ENCODE measurements at regions not wholly inside any gene's neighbourhood (a gene's known extent, or its start where the extent isn't known, plus 50 kb on each side); places are given as distances from the start of the nearest gene placed in this dataset.

DNA sequence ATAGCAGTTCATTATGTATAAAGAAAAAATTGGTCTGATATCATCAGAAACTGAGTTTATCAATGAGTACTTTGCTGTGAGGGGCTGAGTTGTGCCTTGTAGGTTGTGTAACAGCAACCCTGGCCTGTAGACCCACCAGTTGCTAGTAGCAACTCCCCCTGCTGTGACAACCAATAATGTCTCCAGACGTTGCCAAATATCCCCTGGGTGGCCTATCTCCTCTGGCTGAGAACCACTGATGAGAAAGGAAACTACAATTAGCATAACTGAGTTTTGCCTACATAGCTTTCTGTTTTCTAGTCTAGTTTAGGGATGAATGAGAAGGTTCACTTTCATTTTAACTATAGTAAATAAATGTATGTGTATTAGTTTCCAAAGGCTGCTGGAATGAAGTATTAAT, 234.1 kb downstream of the CPE start:
- peak; percentile 24 for DNase-seq

DNA sequence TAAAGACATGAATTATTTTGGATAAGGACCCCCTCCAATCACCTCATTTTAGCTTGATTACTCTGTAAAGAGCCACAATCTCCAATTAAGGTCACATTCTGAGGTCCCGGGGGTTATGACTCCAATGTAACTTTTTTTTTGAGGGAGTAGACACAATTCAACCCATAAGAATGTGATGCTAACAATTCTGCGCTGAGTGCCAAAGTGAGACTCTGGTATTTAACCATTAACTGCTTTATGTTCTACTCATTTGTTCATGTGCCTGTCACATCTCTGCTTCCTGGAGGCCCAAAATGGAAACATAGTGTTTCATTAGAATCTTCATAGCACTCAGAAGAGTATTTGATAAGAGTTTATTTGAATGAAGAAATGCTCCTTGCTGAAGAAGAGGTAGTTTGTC, 234.8 kb downstream of the CPE start:
- no peak for DNase-seq

DNA sequence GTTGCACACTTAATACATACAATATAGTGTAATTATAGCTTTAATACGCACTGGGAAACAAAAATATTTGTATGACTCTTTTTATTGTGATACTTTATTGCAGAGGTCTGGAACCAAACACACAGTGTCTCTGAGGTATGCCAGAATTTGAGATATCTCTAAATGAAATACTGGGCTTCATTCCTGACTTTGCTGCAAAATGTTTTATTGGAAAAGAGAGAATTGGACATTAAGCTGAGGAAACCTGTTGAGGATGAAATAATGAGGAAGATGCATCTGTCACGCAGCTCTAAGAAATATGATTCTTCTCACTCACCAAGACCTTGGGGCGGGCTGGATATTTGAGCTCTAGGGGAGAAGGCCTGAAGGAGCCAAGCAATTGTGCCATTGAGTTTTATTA, 242.1 kb downstream of the CPE start:
- DNase-seq: no peak

DNA sequence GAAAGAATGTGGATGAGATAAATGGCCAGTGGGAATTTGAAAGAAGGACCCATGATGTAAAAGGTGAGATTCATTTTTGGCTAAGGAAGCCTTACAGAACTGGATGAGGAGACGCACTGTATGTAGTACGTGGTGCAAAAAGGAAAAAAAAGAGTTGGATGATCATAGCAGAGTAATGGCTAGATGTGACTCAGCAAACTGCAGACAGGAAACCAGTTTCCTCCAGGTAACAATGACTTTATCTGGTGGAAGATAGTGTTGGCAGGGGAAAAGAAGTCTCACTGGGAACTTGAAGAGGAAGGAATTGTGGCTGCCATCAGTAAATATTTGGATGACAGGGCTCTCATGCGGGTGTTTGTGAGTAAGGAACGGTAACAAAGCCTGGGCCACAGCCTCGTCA, 243.2 kb downstream of the CPE start:
- DNase-seq: no peak

DNA sequence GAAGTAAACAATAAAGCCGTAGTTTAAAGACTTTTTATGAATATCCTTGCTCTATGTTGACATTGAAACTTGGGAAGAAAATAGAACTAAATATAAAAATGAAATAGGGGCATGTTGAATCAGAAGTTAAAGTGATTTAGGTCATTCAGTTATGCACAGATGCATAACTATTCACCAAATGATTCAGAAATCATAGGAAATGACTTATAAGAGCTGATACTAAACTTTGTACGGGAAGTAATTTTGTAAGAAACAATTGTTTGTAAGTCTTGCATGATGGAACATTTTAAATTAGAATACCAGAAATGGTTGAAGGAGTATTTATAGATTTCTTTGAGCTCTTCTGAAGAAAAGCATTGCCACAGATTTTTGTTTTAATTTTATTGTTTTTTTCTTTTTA, 246.5 kb downstream of the CPE start:
- DNase-seq: no peak

DNA sequence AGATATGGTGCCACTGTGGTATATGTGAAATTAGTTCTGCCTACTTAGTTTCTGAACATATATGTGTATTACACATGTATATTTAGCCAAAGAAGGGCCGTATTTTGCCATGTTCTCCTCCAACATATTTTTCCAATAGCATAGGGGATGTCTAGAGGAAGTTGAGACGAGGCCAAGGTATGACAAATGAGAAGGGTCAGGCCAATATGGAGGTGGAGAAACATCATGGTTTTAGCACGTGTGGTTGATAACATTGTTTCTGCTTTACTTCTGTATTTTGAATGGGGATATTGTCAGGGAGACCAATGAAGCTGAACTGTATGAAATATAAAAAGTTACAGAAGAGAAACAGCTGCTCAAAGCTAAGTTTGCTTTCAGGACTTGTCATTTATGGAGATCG, 246.7 kb upstream of the TLL1 start:
- DNase-seq: no peak

DNA sequence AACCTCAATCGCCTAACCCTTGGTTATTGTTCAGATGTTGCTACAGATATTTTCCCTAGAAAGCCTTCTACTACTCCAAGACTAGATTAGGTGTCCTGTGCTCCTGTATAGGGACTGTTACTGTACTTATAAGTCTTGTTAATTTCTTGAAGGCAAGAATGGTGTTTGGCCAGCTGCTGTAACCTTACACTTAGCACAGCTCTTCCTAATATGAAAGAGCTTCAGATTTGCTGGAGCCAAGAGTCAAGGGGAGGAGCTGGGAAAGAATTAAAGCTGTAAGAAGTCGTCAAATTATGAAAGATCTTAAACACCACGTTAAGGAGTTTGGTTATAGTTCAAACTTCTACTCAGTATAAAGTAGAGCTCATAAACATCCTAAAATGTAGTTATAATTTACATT, 245.9 kb upstream of the TLL1 start:
- DNase-seq: no peak

DNA sequence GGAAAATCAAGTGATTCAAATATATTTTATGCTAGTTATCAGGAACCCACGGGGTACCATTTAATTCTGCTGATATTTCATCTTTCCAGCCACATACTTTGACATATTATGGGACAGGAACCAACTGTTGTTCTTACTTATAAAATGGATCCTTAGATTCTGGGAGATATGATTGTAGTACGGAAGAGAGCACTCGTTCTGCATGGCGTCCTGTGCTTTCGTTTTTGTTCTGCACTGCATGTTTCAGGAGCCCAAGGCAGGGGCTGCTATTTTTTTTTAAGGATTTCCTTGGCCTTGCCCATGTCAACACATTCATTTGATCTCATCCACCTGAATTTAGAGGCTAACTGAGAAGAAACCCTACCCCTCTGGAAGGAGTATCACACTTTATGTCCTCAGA, 245.5 kb upstream of the TLL1 start:
- no peak for DNase-seq

DNA sequence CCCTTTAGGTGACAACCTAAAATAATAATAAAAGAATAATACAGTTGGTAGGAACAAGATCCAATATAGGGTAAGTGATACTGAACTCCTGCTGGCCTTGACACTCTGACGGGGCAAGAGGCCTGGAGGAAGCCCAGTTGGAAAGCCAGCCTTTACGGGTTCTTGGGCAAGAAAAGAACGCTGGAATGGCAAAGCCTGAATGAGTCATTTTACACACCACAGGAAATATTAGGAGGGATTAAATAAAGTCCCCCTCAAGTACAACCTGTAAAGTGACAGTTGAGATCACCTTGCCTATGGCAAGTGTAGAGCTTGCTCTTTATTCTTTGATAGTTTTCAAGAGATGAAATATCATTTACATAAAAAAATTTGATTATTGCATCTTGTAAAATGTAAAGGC, 244.5 kb upstream of the TLL1 start:
- DNase-seq: no peak

DNA sequence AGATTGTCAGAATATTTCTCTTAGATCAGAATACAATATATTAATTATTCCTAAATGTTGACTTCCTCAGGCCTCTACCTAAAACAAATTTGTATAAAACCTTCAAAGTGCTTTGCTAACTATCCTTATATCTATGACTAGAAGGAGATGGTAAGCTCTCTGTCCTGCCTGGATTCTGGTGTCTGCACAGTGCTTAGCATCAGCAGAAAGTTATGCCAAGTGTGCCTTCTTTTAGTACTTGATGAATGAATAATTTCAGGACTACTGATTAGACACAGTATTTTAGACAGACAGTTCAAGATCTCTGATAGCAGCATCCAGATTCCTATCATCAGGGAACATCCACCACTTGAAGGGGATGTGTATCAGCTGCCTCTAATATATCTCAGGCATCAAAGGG, 242.4 kb upstream of the TLL1 start:
- DNase-seq: no peak

DNA sequence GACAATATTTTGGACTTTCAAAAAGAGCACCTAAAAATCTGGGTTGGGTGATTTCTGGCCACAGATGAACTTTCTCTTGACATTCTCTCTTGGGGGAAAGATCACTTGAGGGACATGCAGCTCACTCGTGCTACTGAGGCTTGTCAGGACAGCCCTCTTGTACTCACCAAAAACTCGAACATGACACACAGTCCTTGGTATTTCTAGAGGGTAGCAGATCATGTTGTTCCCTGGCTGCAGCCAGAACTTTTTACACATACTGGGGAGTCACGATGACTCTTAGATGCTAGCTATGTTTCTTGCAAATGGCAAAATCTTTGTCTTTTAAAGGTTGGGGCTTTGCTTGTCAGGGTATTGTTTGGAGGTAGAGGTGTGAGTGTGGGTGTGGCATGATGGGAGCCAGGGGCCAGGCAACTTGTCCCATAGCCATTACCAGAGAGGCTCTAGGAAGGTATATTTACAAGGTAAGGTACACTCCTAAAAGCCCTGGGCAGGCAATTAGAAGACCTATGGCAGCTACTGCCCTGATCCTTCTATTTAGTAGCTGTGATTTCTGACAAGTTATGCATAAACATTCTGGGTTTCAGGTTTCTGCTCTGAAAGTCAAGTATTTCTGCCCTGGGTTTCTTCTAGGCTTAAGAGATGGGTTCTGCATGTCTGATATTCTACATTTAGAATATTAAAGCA, 241.7 kb upstream of the TLL1 start:
- DNase-seq: no peak

DNA sequence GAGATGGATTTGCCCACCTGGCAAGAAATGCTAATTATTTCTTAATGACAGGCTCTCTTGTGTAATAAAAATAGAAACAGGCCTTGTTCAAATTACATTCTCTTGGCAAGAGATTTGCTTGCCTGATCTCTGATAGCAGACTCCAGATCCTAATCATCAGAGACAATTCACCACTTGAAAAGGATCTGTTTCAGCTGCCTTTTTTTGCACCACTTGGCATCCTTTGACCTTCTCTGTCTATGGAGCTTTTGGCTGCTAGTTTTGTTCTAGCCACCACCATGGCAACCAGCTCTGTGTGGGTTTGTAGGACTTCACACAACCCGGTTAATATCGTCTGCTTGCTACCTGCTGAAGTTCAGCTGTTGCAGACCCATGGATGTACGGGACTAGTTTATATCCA, 241.1 kb upstream of the TLL1 start:
- no peak for DNase-seq

DNA sequence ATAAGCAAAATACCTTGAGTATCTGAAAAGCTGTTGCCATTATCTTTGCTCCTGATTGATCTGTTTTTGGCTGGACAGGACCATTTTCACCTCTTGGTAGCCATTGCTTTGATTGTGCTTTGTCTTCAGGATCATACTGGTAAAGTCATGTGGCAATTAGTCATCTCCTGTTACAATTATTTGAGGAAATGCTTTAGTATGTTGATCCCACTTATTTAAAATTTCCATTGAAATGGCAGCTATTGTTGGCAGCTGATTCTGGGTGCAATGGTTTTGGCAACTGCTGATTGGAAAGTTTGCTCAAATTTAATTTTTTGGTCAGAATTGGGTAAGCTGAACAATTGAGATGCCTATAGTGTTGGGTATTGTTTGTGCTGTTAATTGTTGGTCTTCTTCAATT, 238.3 kb upstream of the TLL1 start:
- DNase-seq: no peak

DNA sequence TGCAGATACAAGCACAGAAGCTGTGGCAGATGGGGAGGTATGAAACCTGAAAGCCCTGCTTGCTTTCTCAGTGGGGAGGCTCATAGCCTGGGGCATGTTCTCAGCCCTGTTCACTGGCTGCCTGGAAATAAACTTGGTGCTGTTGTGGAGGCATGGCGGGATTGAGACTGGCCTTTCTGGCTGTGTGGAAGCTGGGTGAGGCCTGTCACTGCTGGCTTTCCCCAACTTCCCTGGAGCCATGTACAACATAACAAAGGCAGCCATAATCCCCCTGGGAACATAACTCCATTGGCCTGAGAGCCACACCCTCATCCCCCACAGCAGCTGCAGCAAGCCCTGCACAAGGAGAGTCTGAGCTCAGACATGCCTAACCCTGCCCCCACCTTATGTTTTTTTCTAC, 237.7 kb upstream of the TLL1 start:
- DNase-seq: no peak

DNA sequence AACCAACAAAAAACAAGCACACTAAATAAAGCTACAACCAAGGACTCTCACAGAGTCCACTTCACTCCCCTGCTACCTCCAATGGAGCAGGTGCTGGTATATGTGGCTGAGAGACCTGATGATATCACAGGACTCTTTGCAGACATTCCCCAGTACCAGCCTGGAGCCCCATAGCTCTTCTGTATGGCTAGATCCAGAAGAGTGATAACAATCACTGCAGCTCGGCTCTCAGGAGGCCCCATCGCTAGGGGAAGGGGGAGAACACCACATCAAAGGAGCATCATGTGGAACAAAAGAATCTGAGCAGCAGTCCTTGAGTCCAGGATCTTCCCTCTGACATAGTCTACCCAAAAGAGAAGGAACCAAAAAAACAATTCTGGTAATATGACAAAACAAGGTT, 237.1 kb upstream of the TLL1 start:
- no peak for DNase-seq

DNA sequence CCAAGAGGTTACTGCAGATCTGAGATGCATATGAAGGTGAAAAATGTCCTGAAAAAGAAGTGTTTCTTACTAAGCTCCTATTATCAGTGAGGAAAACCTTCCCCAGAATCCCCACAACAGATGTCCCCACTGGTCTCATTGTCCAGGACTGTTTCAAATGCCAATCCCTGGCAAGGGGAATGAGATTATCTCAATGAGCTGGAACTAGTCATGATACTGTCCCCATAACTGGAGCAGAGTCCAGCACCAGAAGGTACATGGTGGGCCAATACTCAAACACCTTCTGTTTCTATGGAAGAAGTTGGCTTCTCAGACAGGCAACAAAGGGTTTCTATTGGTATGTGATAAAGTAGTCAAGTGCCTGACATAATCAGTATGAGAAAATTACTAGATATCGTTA, 221.1 kb upstream of the TLL1 start:
- no peak for DNase-seq

DNA sequence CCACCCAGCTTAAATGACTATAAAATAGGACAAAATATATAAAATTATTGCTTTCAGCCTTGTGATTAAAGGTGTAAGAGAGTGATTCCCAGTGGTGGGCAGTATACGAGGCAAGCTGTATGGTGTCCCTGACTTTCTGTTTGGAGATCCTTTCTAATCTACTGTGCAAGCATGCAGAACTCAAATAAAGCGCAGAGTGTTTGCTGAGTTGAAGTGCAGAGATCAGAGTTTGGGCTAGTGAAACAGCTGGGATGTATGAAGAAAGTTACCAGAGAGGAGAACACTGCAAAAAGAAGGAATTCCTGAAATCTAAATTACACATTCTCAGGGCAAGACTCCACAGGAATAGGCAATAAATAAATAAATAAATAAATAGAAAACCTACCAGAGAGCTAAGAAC, 218.5 kb upstream of the TLL1 start:
- DNase-seq: no peak

DNA sequence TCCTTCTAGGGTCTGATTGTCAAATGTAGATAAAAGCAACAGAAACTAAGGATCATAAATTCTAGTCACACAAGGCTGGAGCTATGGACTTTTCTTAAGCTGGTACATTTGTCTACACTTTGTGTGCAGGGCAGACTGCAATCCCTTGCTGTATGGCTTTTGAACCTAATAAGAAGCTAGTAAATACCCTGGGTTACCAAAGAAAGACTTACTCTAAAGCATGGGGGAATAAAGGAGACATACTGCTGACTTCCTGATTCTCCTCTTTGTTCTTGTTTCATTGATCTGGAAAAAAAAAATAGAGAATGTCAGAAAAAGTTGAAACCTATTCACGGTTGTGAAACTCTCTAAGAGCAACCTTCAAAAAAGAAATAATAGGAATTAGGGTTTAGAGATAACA, 216.6 kb upstream of the TLL1 start:
- DNase-seq: no peak

DNA sequence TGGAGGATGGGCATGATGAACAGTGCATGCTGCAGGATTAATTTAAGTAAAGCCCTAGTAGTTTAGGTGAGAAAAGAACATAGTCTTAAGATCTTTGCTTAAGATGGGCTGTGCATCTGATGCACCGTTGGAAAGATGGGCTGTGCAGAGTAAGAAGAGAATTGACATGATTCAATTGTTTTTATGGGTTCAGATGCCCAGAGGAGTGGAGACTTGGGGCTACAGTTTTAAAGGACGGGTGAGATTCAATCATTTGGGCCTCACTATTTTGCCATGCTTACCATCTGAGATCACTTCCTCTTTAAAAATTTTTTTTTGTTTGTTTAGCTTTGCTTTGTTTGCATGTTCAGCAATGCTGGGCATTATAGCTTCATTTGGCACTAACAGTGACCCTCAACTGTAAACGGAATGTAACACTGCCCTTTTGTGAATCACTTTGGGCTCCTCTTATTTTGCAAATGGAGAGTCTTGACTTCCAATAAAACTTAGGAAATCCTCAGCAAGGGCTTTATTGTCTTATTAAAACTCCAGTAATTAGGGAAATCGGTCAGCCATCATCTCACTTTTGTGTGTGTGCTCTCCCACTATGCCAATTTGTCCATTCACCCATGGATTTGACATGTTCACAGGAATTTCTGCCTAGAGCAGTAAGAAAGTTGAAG, 216.1 kb upstream of the TLL1 start:
- DNase-seq: no peak

DNA sequence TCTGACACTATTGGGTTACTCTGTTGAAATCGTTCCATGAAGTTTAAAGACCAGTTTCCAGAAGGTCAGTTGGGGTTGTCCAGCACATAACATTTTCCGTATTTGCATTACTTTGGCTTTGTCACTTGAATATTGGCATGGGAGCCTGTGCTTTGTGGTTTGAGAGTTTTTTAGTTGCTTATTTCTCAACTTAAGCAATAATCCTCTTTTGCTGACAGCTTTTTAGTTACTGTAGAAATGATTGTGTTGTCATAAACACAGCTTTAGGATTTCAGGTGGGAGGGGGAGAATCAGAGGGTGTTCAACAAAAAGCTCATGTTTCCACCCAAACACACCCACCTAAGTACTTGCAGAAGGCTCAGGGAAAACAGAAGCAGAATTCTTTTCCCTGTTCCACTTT, 210.7 kb upstream of the TLL1 start:
- no peak for DNase-seq

DNA sequence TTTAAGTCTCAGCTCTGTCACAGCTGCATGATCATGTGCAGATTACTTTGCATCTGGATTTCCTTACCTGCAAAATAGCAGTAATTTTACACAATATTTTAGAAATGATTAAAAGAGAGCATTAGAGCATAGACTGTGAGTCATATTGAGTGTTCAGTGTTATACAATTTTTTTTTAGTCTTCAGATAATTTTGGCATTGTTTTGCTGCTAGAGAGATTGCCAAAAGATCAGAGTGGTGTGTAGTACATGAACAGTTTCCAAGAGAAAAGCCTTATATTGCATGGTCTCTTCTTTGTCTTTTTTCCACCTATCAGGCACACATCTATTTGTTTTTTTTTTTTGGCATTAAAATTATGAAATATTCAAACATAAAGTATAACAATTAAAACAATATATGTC, 209.6 kb upstream of the TLL1 start:
- no peak for DNase-seq

DNA sequence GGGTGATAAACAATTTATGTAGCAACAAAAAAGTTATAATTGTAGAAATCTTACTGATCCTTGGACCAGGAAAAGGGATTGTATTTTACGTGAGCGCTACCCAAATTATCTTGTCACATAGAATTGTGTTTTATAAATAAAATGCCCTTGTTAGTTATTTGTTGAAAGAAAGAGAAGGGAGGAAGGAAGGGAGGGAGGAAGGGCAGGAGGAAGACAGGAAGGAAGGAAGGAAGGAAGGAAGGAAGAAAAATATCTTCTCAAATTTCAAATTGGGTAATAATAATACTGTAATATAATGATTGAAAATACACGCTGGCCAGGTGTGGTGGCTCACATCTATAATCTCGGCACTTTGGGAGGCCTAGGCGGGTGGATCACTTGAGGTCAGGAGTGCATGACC, 206.2 kb upstream of the TLL1 start:
- DNase-seq: no peak

DNA sequence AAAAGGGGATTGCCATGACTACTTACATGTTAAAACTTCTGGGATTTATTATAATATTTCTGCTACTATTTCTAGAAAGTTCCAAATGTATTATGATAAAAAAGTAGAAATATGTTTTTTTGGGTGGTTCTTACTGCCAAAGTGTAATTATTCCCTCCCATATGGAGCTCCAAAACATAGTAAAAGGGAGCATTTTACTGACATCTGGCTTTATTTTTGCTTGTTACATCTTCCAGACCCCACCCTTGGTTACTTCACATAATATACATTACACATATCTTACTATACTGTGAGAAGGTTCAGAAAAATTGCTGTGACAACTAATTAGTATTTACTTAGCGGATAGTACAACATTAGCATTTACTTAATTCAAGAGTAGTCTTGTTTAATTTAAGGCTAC, 205.1 kb upstream of the TLL1 start:
- no peak for DNase-seq

DNA sequence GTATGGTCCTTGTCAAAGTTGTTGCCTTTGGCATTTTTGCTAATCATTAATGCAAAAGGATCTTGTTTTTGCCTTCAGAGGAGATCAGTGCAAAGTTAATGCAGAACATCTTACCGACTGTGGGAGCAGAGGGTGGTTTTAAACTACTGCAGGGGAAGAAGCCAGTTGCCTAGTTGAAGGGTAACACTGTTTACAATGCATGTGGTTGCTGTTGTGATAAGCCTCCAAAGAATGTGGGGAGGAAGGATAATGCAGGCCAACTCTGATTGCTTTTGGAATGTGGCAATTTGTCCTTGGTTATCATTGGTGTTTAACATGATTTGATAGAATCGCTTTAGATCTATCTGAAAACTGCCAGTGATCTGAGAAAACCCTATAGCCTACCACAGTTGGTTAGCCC, 204.3 kb upstream of the TLL1 start:
- no peak for DNase-seq

DNA sequence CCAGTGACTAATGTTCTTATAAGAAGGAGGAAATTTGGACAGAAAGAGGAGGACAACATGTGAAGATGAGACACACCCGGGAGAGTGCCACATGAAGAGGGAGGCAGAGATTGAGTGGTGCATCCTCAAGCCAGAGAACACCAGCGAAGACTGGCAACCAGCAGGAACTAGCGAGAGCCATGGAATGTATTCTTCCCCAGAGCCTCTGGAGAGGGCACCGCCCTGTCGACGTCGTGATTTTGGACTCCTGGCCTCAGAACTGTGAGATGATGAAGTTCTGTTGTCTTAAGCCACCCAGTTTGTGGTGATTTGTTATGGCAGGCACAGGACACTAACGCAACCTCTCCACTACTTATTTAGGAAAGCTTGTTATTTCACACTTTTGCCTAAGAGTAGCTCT, 196.0 kb upstream of the TLL1 start:
- no peak for DNase-seq
